ENCODE measurements at regions not wholly inside any gene's neighbourhood (a gene's known extent, or its start where the extent isn't known, plus 50 kb on each side); places are given as distances from the start of the nearest gene placed in this dataset.
"Not testable (repeated sequence)": the region's sequence is repeated elsewhere in the genome, so short reads cannot be mapped to it uniquely, and the experiment has no call there.

- Mint-ChIP-seq H3K9me3 (peaks cover 3% of the 10 kb centered on the region), H3K27me3 (no peaks in the 10 kb centered on the region), H3K27ac (no peak overlapping the region), H3K4me1 (no peaks in the 10 kb centered on the region), H3K4me3 (no peak overlapping the region), H3K36me3 (ENCODE audit: low read depth) (no peaks in the 10 kb centered on the region)
- no peak for DNase-seq
- no peak for ATAC-seq (ENCODE audit: low read depth)
- ChIA-PET CTCF (no interaction called here), POLR2A (no interaction called here)
- intact Hi-C loops (cut with micrococcal nuclease), result no loop called here
- no peak for TF ChIP-seq CTCF (IDR thresholded peaks at IDR 0.05)
Measured at GRCh38 chr13:90321281-90321931, 1026.1 kb upstream of the MIR17HG start.

- Mint-ChIP-seq H3K27me3 (no peaks in the 10 kb centered on the region), H3K27ac (no peak overlapping the region), H3K9me3 (no peaks in the 10 kb centered on the region), H3K36me3 (ENCODE audit: low read depth) (no peaks in the 10 kb centered on the region), H3K4me3 (no peak overlapping the region), H3K4me1 (no peaks in the 10 kb centered on the region)
- no peak for TF ChIP-seq CTCF (IDR thresholded peaks at IDR 0.05)
- POLR2A ChIA-PET, result no interaction called here
- CTCF ChIA-PET, result no interaction called here
- DNase-seq, result no peak
- intact Hi-C loops (cut with micrococcal nuclease), result no loop called here
- no peak for ATAC-seq (ENCODE audit: low read depth)
Measured at GRCh38 chr13:90329641-90330040, 1017.8 kb upstream of the MIR17HG start.

- Mint-ChIP-seq H3K27me3 (no peaks in the 10 kb centered on the region), H3K36me3 (ENCODE audit: low read depth) (no peaks in the 10 kb centered on the region), H3K4me3 (no peak overlapping the region), H3K27ac (no peak overlapping the region), H3K9me3 (no peaks in the 10 kb centered on the region), H3K4me1 (no peaks in the 10 kb centered on the region)
- intact Hi-C loops (cut with micrococcal nuclease), result no loop called here
- ChIA-PET CTCF (no interaction called here), POLR2A (no interaction called here)
- ATAC-seq (ENCODE audit: low read depth), result no peak
- no peak for DNase-seq
- TF ChIP-seq CTCF (IDR thresholded peaks at IDR 0.05), result no peak
Measured at GRCh38 chr13:90331974-90332373, 1015.5 kb upstream of the MIR17HG start.

- intact Hi-C loops (cut with micrococcal nuclease), result no loop called here
- no peaks in the 10 kb centered on the region for H3K4me1 Mint-ChIP-seq
- no peak for DNase-seq
- ChIA-PET CTCF (no interaction called here), POLR2A (no interaction called here)
- H3K27ac Mint-ChIP-seq, result no peak overlapping the region
- no peak for TF ChIP-seq CTCF (IDR thresholded peaks at IDR 0.05)
- no peaks in the 10 kb centered on the region for H3K27me3 Mint-ChIP-seq
- H3K9me3 Mint-ChIP-seq, result peaks cover 10% of the 10 kb centered on the region
- H3K36me3 Mint-ChIP-seq (ENCODE audit: low read depth), result no peaks in the 10 kb centered on the region
- no peak for ATAC-seq (ENCODE audit: low read depth)
- H3K4me3 Mint-ChIP-seq, result no peak overlapping the region
Measured at GRCh38 chr13:90336507-90336906, 1011.0 kb upstream of the MIR17HG start.

- DNase-seq; H3K4me3 Mint-ChIP-seq; H3K27me3 Mint-ChIP-seq; intact Hi-C loops (cut with micrococcal nuclease); H3K36me3 Mint-ChIP-seq (ENCODE audit: low read depth); H3K4me1 Mint-ChIP-seq; ATAC-seq (ENCODE audit: low read depth); H3K27ac Mint-ChIP-seq; POLR2A ChIA-PET; CTCF ChIA-PET: not testable (repeated sequence)
- H3K9me3 Mint-ChIP-seq, result peaks cover 10% of the 10 kb centered on the region
Measured at GRCh38 chr13:90341348-90341747, 1006.1 kb upstream of the MIR17HG start.

GRCh38 chr13:90348477-90349136, 998.9 kb upstream of the MIR17HG start:
- ATAC-seq (ENCODE audit: low read depth); H3K9me3 Mint-ChIP-seq; H3K27ac Mint-ChIP-seq; H3K4me1 Mint-ChIP-seq; DNase-seq; POLR2A ChIA-PET; intact Hi-C loops (cut with micrococcal nuclease); CTCF ChIA-PET; H3K4me3 Mint-ChIP-seq; H3K27me3 Mint-ChIP-seq; H3K36me3 Mint-ChIP-seq (ENCODE audit: low read depth): not testable (repeated sequence)
